HG02870 (cell line): ENCODE measurements at regions not wholly inside any gene's neighbourhood (a gene's known extent, or its start where the extent isn't known, plus 50 kb on each side); places are given as distances from the start of the nearest gene placed in this dataset.
"Not testable (repeated sequence)": the region's sequence is repeated elsewhere in the genome, so short reads cannot be mapped to it uniquely, and the experiment has no call there.

ENCODE experiments used
- ATAC-seq: cut with Tn5 transposase; IDR thresholded peaks from one replicate; pipeline ENCODE4 v1.9.1; 2021; ENCODE audit warnings: mild to moderate bottlenecking, moderate library complexity; ENCODE audit not compliant: unreplicated experiment

- no peak for ATAC-seq
These were observed 50.2 kb upstream of the FAM174B start for GRCh38 chr15:92705764-92706163.

- ATAC-seq, result no peak
These were observed 50.6 kb upstream of the FAM174B start for GRCh38 chr15:92706201-92706600.

- ATAC-seq, result no peak
These were observed 52.4 kb upstream of the FAM174B start for GRCh38 chr15:92707880-92708551.

GRCh38 chr15:92708635-92709034 is 53.1 kb upstream of the FAM174B start:
- ATAC-seq, result no peak

GRCh38 chr15:92709110-92709790 is 53.7 kb upstream of the FAM174B start:
- no peak for ATAC-seq

- ATAC-seq, result no peak
These were observed 55.9 kb upstream of the FAM174B start for GRCh38 chr15:92711457-92711831.

GRCh38 chr15:92714077-92714476 is 58.5 kb upstream of the FAM174B start:
- ATAC-seq, result peak; percentile 29

GRCh38 chr15:92714477-92715401 is 59.2 kb upstream of the FAM174B start:
- peak; percentile 67 for ATAC-seq

GRCh38 chr15:92715758-92716157 is 60.2 kb upstream of the FAM174B start:
- no peak for ATAC-seq

GRCh38 chr15:92719021-92719420 is 63.4 kb upstream of the FAM174B start:
- no peak for ATAC-seq

GRCh38 chr15:92724144-92724543 is 68.6 kb upstream of the FAM174B start:
- no peak for ATAC-seq

GRCh38 chr15:92725171-92725570 is 69.6 kb upstream of the FAM174B start:
- ATAC-seq, result no peak

- no peak for ATAC-seq
These were observed 72.7 kb upstream of the FAM174B start for GRCh38 chr15:92728266-92728665.

GRCh38 chr15:92733090-92733933 is 77.7 kb upstream of the FAM174B start:
- ATAC-seq, result no peak

GRCh38 chr15:92733934-92734521 is 78.5 kb upstream of the FAM174B start:
- no peak for ATAC-seq

GRCh38 chr15:92739246-92739645 is 83.7 kb upstream of the FAM174B start:
- not testable (repeated sequence) for ATAC-seq

- no peak for ATAC-seq
These were observed 90.3 kb upstream of the FAM174B start for GRCh38 chr15:92745845-92746271.

GRCh38 chr15:92747047-92747446 is 91.5 kb upstream of the FAM174B start:
- ATAC-seq, result no peak

GRCh38 chr15:92749216-92749615 is 93.6 kb upstream of the FAM174B start:
- no peak for ATAC-seq

- no peak for ATAC-seq
These were observed 94.4 kb upstream of the FAM174B start for GRCh38 chr15:92749946-92750345.
